ENCODE measurements at regions not wholly inside any gene's neighbourhood (a gene's known extent, or its start where the extent isn't known, plus 50 kb on each side); places are given as distances from the start of the nearest gene placed in this dataset.
"Not testable (repeated sequence)": the region's sequence is repeated elsewhere in the genome, so short reads cannot be mapped to it uniquely, and the experiment has no call there.

GRCh38 chr7:37552030-37552429 lies 103.4 kb upstream of the ELMO1 start:
- Histone ChIP-seq H3K36me3 (ENCODE audit: insufficient read depth) (no peaks in the 10 kb centered on the region), H3K4me1 (ENCODE audit: insufficient read depth) (peaks cover 4% of the 10 kb centered on the region; the same call in 1 of the 2 replicates), H2AFZ (peak overlapping the region; percentile 63; the same call in 1 of the 2 replicates), H3K27me3 (ENCODE audit: insufficient read depth) (no peaks in the 10 kb centered on the region), H3F3A (replicated peaks; ENCODE audit: low read depth) (no peaks in the 10 kb centered on the region), H3K4me2 (no peak overlapping the region), H3K9me2 (ENCODE audit: insufficient read depth) (peaks cover 4% of the 10 kb centered on the region; the same call in 1 of the 2 replicates), H3K27ac (ENCODE audit: low read depth) (no peak overlapping the region), H4K20me1 (replicated peaks; ENCODE audit: insufficient read depth) (no peaks in the 10 kb centered on the region), H3K4me3 (no peak overlapping the region), H3K79me2 (replicated peaks; ENCODE audit: insufficient read depth) (no peaks in the 10 kb centered on the region)
- no peaks in the 10 kb centered on the region for H3K27me3 Mint-ChIP-seq (ENCODE audit: insufficient read depth, low read depth, poor library complexity)
- peaks cover 11% of the 10 kb centered on the region for H3K4me1 Mint-ChIP-seq
- no peaks in the 10 kb centered on the region for H3K36me3 Mint-ChIP-seq (ENCODE audit: low read depth)
- peak; percentile 46; the same call in 2 of the 3 replicates for ATAC-seq
- no peak overlapping the region for H3K4me3 Mint-ChIP-seq
- no peak overlapping the region for H3K27ac Mint-ChIP-seq
- TF ChIP-seq EZH2 (IDR thresholded peaks at IDR 0.05; ENCODE audit: low read depth, unreplicated experiment) (no peak), POLR2AphosphoS5 (IDR thresholded peaks at IDR 0.05; ENCODE audit: low read depth) (no peak), ZNF114 (CRISPR knock-in tag; IDR thresholded peaks at IDR 0.05) (no peak)
- TF ChIP-seq, protein P1, sequence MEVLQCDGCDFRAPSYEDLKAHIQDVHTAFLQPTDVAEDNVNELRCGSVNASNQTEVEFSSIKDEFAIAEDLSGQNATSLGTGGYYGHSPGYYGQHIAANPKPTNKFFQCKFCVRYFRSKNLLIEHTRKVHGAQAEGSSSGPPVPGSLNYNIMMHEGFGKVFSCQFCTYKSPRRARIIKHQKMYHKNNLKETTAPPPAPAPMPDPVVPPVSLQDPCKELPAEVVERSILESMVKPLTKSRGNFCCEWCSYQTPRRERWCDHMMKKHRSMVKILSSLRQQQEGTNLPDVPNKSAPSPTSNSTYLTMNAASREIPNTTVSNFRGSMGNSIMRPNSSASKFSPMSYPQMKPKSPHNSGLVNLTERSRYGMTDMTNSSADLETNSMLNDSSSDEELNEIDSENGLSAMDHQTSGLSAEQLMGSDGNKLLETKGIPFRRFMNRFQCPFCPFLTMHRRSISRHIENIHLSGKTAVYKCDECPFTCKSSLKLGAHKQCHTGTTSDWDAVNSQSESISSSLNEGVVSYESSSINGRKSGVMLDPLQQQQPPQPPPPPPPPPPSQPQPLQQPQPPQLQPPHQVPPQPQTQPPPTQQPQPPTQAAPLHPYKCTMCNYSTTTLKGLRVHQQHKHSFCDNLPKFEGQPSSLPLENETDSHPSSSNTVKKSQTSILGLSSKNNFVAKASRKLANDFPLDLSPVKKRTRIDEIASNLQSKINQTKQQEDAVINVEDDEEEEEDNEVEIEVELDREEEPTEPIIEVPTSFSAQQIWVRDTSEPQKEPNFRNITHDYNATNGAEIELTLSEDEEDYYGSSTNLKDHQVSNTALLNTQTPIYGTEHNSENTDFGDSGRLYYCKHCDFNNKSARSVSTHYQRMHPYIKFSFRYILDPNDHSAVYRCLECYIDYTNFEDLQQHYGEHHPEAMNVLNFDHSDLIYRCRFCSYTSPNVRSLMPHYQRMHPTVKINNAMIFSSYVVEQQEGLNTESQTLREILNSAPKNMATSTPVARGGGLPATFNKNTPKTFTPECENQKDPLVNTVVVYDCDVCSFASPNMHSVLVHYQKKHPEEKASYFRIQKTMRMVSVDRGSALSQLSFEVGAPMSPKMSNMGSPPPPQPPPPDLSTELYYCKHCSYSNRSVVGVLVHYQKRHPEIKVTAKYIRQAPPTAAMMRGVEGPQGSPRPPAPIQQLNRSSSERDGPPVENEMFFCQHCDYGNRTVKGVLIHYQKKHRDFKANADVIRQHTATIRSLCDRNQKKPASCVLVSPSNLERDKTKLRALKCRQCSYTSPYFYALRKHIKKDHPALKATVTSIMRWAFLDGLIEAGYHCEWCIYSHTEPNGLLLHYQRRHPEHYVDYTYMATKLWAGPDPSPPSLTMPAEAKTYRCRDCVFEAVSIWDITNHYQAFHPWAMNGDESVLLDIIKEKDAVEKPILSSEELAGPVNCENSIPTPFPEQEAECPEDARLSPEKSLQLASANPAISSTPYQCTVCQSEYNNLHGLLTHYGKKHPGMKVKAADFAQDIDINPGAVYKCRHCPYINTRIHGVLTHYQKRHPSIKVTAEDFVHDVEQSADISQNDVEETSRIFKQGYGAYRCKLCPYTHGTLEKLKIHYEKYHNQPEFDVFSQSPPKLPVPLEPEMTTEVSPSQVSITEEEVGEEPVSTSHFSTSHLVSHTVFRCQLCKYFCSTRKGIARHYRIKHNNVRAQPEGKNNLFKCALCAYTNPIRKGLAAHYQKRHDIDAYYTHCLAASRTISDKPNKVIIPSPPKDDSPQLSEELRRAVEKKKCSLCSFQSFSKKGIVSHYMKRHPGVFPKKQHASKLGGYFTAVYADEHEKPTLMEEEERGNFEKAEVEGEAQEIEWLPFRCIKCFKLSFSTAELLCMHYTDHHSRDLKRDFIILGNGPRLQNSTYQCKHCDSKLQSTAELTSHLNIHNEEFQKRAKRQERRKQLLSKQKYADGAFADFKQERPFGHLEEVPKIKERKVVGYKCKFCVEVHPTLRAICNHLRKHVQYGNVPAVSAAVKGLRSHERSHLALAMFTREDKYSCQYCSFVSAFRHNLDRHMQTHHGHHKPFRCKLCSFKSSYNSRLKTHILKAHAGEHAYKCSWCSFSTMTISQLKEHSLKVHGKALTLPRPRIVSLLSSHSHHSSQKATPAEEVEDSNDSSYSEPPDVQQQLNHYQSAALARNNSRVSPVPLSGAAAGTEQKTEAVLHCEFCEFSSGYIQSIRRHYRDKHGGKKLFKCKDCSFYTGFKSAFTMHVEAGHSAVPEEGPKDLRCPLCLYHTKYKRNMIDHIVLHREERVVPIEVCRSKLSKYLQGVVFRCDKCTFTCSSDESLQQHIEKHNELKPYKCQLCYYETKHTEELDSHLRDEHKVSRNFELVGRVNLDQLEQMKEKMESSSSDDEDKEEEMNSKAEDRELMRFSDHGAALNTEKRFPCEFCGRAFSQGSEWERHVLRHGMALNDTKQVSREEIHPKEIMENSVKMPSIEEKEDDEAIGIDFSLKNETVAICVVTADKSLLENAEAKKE (CRISPR knock-in tag; IDR thresholded peaks at IDR 0.05), result 0 out of 2 replicates have a peak, but pooled peaks have one; percentile 32
- no peaks in the 10 kb centered on the region for H3K9me3 Mint-ChIP-seq
- no peak for DNase-seq (ENCODE audit: low spot score)

- not testable (repeated sequence) for H3K4me2 ChIP-seq; H3K27ac Mint-ChIP-seq; H3K27me3 Mint-ChIP-seq (ENCODE audit: insufficient read depth, low read depth, poor library complexity); H3K9me2 ChIP-seq (ENCODE audit: insufficient read depth); H3K27me3 ChIP-seq (ENCODE audit: insufficient read depth); H4K20me1 ChIP-seq (replicated peaks; ENCODE audit: insufficient read depth); H2AFZ ChIP-seq; H3F3A ChIP-seq (replicated peaks; ENCODE audit: low read depth); H3K4me1 ChIP-seq (ENCODE audit: insufficient read depth); H3K36me3 Mint-ChIP-seq (ENCODE audit: low read depth); H3K9me3 Mint-ChIP-seq; H3K4me3 ChIP-seq; ATAC-seq; H3K36me3 ChIP-seq (ENCODE audit: insufficient read depth); H3K4me3 Mint-ChIP-seq; H3K27ac ChIP-seq (ENCODE audit: low read depth); DNase-seq (ENCODE audit: low spot score); H3K79me2 ChIP-seq (replicated peaks; ENCODE audit: insufficient read depth)
- H3K4me1 Mint-ChIP-seq, result peaks cover 11% of the 10 kb centered on the region
Observed at GRCh38 chr7:37552439-37552838, 103.8 kb upstream of the ELMO1 start.
